PC-9 (cell line): ENCODE measurements at regions not wholly inside any gene's neighbourhood (a gene's known extent, or its start where the extent isn't known, plus 50 kb on each side); places are given as distances from the start of the nearest gene placed in this dataset.

Source experiments
- BruUV-seq: library from RNA; stranded (reverse); fragments of 400-500 nt; replicated peaks from 2 replicates; lab custom pipeline; 2021; lab: Mats Ljungman, UMichigan
- CTCF ChIA-PET: fragments of 300-600 bp; sonication (Branson Sonifier 250); formaldehyde crosslinking; loops from one replicate; lab custom pipeline; 2022; ENCODE audit warnings: antibody characterized with exemption; lab: Charles Lee
- POLR2A ChIA-PET: fragments of 300-600 bp; sonication (Branson Sonifier 250); formaldehyde crosslinking; loops from one replicate; lab custom pipeline; 2022; ENCODE audit warnings: antibody characterized with exemption; ENCODE audit not compliant: unreplicated experiment; lab: Charles Lee
- DNase-seq, 2 experiments: peaks; one replicate each; pipeline versions ENCODE4 v3.0.0 to v3.0.0-alpha.2; 2015 to 2022; ENCODE audit warnings: mixed read lengths in 1 of 2
- H2AFZ ChIP-seq: fragments of 200-600 bp; sonication (generic); 2 replicates; pipeline ENCODE4 v1.8.1; 2017; ENCODE audit warnings: antibody characterized with exemption
- H3F3A ChIP-seq: fragments of 200-600 bp; sonication (generic); 2 replicates; pipeline ENCODE4 v1.8.1; 2017; ENCODE audit warnings: antibody characterized with exemption, mild to moderate bottlenecking, low read depth; ENCODE audit not compliant: insufficient read depth
- H3K27ac ChIP-seq: fragments of 200-600 bp; sonication (generic); 2 replicates; pipeline ENCODE4 v1.6.1; 2016; ENCODE audit warnings: mixed run types
- H3K27me3 ChIP-seq: fragments of 200-600 bp; sonication (generic); 2 replicates; pipeline ENCODE4 v1.6.1; 2016; ENCODE audit warnings: low read depth, mixed run types; ENCODE audit not compliant: insufficient read depth
- H3K36me3 ChIP-seq: fragments of 200-600 bp; sonication (generic); 2 replicates; pipeline ENCODE4 v1.6.1; 2016; ENCODE audit warnings: low read depth, mixed run types
- H3K4me1 ChIP-seq: fragments of 200-600 bp; sonication (generic); replicated peaks from 2 replicates; pipeline ENCODE4 v1.6.1; 2016; ENCODE audit warnings: mixed run types; ENCODE audit not compliant: insufficient read depth
- H3K4me2 ChIP-seq: fragments of 200-600 bp; sonication (generic); 2 replicates; pipeline ENCODE4 v1.6.1; 2017; ENCODE audit warnings: mixed run types
- H3K4me3 ChIP-seq: fragments of 200-600 bp; sonication (generic); 2 replicates; pipeline ENCODE4 v1.6.1; 2016; ENCODE audit warnings: mixed run types
- H3K79me2 ChIP-seq: fragments of 200-600 bp; sonication (generic); 2 replicates; pipeline ENCODE4 v1.6.1; 2017; ENCODE audit warnings: low read depth, mixed run types
- H3K9me2 ChIP-seq: fragments of 200-600 bp; sonication (generic); 2 replicates; pipeline ENCODE4 v1.8.1; 2017; ENCODE audit warnings: mild to moderate bottlenecking; ENCODE audit not compliant: insufficient read depth
- H3K9me3 ChIP-seq: fragments of 200-600 bp; sonication (generic); 2 replicates; pipeline ENCODE4 v1.8.1; 2016; ENCODE audit warnings: low read depth; ENCODE audit not compliant: insufficient read depth
- H4K20me1 ChIP-seq: fragments of 200-600 bp; sonication (generic); 2 replicates; pipeline ENCODE4 v1.8.1; 2017; ENCODE audit not compliant: insufficient read depth
- CTCF ChIP-seq: fragments of 200-600 bp; sonication (generic); conservative IDR thresholded peaks from 2 replicates; pipeline ENCODE4 v1.6.1; 2017; ENCODE audit warnings: mixed run types, antibody characterized with exemption, mild to moderate bottlenecking, moderate library complexity
- EZH2 ChIP-seq: fragments of 200-600 bp; sonication (generic); IDR thresholded peaks from 2 replicates; pipeline ENCODE4 v1.8.0; 2017; ENCODE audit warnings: antibody characterized with exemption, low read depth
- intact Hi-C: fragments of 100-400 bp; cut with micrococcal nuclease; formaldehyde crosslinking; loops from one replicate; pipeline ENCODE4 v1.10.0; 2022; ENCODE audit not compliant: unreplicated experiment

GRCh38 chr21:43308815-43309283 is 118.1 kb downstream of the SIK1 start:
- H3K36me3 ChIP-seq, result no peaks in the 10 kb centered on the region
- no peak for DNase-seq
- no peak overlapping the region for H2AFZ ChIP-seq
- H4K20me1 ChIP-seq, result no peaks in the 10 kb centered on the region
- no peaks in the 10 kb centered on the region for H3K9me2 ChIP-seq
- H3F3A ChIP-seq, result no peaks in the 10 kb centered on the region
- TF ChIP-seq EZH2 (no peak), CTCF (no peak)
- ChIA-PET POLR2A (no interaction called here), CTCF (no interaction called here)
- H3K27ac ChIP-seq, result no peak overlapping the region
- H3K27me3 ChIP-seq, result no peaks in the 10 kb centered on the region
- H3K4me1 ChIP-seq, result peaks cover 7% of the 10 kb centered on the region; the same call in 1 of the 2 replicates
- H3K79me2 ChIP-seq, result no peaks in the 10 kb centered on the region
- no peaks in the 10 kb centered on the region for H3K9me3 ChIP-seq
- BruUV-seq, result no TSS peak
- no peak overlapping the region for H3K4me2 ChIP-seq
- H3K4me3 ChIP-seq, result no peak overlapping the region
- intact Hi-C loops, result no loop called here

GRCh38 chr21:43308101-43308814 is 118.7 kb downstream of the SIK1 start:
- no peak overlapping the region for H3K4me2 ChIP-seq
- BruUV-seq, result no TSS peak
- H3K4me3 ChIP-seq, result no peak overlapping the region
- DNase-seq, result no peak
- H3K36me3 ChIP-seq, result no peaks in the 10 kb centered on the region
- peaks cover 7% of the 10 kb centered on the region; the same call in 1 of the 2 replicates for H3K4me1 ChIP-seq
- no peak overlapping the region for H2AFZ ChIP-seq
- H3K9me3 ChIP-seq, result no peaks in the 10 kb centered on the region
- ChIA-PET CTCF (no interaction called here), POLR2A (no interaction called here)
- TF ChIP-seq CTCF (no peak), EZH2 (no peak)
- no peaks in the 10 kb centered on the region for H3K79me2 ChIP-seq
- no peaks in the 10 kb centered on the region for H4K20me1 ChIP-seq
- H3K27ac ChIP-seq, result no peak overlapping the region
- H3F3A ChIP-seq, result no peaks in the 10 kb centered on the region
- intact Hi-C loops, result no loop called here
- no peaks in the 10 kb centered on the region for H3K9me2 ChIP-seq
- no peaks in the 10 kb centered on the region for H3K27me3 ChIP-seq

- Histone ChIP-seq H4K20me1 (no peaks in the 10 kb centered on the region), H3K4me2 (peak overlapping the region; percentile 51; the same call in 1 of the 2 replicates), H2AFZ (no peak overlapping the region), H3K36me3 (no peaks in the 10 kb centered on the region), H3K79me2 (no peaks in the 10 kb centered on the region), H3K27me3 (no peaks in the 10 kb centered on the region), H3K9me2 (no peaks in the 10 kb centered on the region), H3K4me3 (no peak overlapping the region), H3K9me3 (no peaks in the 10 kb centered on the region), H3K4me1 (peaks cover 7% of the 10 kb centered on the region; the same call in 1 of the 2 replicates), H3K27ac (no peak overlapping the region), H3F3A (no peaks in the 10 kb centered on the region)
- no peak for DNase-seq
- intact Hi-C loops, result no loop called here
- TF ChIP-seq EZH2 (no peak), CTCF (no peak)
- ChIA-PET CTCF (no interaction called here), POLR2A (interaction anchor here (0.6 kb wide), 2 partner anchors 115 to 273 kb away, joined by 3 to 6 read pairs; no protein-coding TSS in a partner anchor)
- TSS peak; percentile 26 for BruUV-seq
Measured at GRCh38 chr21:43307677-43308070, 119.3 kb downstream of the SIK1 start.
